HuH-7.5 (cell line): ENCODE measurements at regions not wholly inside any gene's neighbourhood (a gene's known extent, or its start where the extent isn't known, plus 50 kb on each side); places are given as distances from the start of the nearest gene placed in this dataset.

Experiments
- DNase-seq: peaks from one replicate; pipeline ENCODE4 v3.0.0; 2011; ENCODE audit warnings: low spot score

GRCh38 chr15:31456354-31457060 lies 129.9 kb downstream of the KLF13 start:
- DNase-seq, result no peak

- DNase-seq, result no peak
Observed at GRCh38 chr15:31457161-31457560, 130.5 kb downstream of the KLF13 start.

DNA sequence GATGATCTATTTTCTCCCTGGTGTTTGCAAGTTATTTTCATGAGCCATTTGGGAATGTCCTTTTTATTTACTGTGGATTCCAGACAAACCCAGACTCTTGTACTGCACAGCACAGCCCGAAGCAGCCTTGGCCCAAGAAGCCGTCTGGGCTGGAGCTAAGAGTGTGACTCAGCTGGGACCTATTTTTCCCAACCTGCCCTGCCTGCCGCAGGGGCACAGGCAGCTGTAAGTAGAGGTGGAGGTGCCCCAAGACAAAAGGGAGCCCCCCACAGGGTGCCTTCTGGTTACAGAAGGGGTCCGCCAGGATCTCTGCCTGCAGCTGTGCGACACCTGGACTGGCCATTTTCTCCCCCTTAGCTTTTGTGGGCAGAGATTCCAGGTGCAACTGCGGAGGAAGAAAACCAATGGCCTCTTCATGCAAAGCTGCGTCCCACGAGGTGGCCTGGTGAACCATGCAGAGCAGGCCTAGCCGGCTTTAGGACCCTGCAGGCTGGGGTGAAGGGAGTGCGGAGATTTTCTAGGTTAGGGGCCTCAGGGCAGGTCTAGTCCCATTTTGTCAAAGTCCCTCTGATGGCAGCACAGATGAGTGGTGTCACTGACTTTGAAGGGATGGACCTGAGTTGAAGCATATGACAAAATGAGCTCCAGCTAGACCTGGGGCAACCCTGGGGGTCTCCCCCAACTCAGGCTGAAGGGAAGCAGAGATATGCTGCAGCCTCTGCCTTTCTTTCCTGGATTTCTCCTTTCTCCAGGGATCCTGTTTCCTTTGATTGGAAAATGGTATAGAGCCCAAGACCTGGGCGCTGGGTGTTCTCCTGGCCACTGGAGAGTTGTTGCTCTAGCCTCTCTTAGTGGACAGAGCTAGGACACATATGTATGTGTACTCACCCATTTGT lies 131.2 kb downstream of the KLF13 start:
- DNase-seq, result no peak

DNA sequence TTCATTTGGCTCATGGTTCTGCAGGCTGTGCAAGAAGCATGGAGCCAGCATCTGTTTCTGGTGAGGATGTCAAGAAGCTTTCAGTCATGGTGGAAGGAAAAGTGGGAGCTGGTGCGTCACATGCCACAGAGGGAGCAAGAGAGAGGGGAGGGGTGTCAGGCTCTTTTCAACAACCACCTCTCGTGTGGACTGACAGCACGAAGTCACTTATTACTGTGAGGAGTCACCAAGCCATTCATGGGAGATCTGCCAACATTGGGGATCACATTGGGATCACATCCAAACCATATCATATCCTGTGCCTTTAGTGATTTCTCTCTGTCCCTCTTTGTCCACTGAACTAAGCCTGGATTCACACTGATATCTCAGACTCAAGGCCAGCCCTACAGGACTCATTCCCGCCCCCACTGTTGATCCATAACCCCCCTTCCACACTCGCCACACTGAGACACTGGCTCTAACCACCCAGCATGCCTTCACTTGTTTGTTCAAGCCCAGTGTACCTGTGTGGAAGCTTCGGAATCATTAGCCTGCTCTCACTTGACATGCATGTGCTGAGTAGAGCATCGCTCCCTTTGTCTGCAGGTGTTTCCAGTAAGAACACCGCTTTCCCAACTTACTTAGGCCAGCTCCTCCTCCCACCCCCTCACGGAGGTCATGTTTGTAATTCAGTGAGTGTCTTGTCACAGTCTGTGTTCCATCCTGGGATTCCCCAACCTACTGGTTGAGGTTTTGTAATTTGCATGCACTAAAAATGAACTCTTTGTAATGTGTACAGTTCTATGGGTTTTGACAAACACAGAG lies 132.2 kb downstream of the KLF13 start:
- DNase-seq, result no peak

DNA sequence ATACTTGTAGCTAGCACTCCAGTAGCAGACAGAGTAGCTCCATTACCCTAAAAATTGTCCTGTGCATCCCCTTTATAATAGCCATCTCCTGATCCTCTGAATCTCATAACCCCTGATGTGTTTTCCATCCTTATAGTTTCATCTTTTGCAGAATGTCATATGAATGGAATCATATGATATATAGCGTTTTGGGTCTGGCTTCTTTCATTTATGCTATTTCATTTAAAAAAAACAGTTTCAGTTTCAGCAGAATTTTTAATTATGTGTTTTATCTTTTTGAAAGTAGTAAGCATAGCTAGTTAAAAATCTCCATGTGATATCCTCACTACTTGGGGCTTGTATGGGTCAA lies 132.7 kb downstream of the KLF13 start:
- DNase-seq, result no peak

GRCh38 chr15:31461375-31461774 lies 134.7 kb downstream of the KLF13 start:
- no peak for DNase-seq

GRCh38 chr15:31461911-31462480 lies 135.4 kb downstream of the KLF13 start:
- no peak for DNase-seq

DNA sequence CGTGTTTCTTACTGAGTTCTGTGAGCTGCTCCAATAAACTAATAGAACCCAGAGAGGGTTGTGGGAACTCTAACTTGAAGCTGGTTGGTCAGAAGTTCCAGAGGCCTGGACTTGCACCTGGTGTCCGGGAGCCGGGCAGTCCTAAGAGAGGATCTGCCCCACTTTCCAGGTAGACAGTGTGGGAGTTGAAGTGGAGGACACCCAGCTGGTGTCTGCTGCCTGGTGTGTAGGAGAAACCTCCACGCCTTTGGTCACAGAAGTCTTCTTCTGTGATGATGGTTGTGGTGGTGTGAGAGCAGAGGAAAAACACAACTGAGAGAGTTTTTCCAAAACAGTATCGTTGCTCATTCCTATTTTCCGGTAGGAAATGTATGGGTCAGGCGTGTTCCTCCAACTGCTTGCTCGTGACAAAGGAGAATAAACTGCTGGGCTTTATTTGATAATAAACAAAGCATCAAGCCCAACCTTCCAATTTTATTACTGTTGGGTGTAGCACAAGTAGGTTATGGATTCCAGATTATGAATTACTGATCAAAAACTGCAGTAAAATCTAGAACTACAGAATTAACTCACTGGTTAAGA lies 137.0 kb downstream of the KLF13 start:
- no peak for DNase-seq

DNA sequence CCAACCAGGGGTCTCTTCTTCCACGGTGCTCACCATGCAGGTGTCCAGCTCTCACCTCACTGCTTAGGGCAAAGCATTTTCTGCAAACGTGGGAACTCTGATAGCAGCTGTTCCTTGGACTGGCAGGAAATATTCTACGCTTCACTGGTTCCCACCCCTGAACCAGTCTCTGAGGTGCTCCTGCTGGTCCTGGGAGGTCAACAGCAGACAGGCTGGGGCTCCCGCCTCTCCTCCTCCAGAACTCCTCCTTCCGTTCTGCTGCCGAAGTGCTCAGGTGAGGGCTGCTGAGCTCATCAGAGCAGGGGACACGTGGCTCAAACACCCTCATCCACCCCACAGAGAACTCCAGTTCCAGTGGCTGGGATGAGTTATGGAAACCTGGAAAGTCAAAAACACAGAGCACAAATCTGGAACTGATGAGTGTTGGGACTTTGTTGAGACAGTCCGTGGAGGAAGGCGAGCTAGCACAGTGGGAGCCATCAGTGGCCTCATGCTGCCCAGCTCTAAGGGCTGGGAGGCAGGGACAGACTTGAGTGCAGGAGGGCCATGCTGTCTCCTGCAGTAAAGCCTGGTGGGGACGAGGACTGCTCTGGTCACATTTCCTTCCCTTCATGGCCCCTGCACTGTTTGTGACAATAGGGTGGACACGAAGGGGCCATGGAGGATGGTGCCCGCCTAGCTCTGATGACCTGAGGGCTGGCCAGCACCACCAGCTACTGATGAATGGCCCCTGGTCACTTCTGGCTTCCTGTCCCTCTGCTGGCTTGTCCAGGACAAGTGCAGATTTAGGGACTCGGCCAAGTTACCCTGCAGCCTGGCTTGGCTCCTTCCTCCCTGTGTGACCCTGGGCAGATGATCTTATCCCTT lies 137.8 kb downstream of the KLF13 start:
- DNase-seq, result no peak

DNA sequence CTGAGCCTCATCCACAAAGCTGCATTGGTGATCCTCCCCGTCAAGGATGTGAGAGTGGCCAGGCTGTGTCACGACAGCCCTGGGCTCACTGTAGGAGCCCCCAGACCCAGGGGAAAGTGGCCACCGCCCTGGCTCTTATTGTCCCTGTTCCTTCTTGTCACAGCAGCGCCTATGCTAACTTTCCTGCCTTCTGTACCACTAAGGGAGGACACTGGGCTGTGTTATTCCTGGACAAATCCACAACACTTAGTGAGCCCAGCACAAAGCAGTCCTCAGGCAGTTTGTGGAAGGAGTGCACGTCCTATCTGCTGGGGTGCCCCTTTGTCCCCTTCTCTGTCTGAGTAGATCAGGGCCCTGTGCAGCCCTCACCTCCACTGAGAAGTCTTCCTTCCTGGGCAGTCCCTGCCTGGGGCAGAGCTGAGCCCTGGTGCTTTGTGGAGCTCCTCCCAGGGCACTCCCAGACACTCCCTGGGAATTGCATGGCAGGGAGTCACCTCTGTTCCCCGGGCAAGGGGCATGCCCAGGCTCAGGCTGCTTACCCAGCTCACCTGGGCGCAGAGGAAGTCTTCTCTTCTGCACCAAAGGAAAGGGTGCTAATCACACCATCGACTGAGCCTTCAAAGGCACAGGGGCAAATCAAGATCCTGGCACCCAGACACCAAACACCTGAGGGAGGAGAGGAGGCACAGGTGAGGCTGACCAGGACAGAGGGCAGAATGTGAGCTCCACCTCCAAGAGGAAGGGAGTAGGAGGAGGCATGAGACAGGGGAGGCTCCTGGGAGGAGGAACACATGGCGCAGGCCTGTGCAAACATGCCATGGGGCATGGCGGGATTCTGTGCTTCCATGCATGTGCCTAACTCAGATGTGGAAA lies 138.7 kb downstream of the KLF13 start:
- no peak for DNase-seq

DNA sequence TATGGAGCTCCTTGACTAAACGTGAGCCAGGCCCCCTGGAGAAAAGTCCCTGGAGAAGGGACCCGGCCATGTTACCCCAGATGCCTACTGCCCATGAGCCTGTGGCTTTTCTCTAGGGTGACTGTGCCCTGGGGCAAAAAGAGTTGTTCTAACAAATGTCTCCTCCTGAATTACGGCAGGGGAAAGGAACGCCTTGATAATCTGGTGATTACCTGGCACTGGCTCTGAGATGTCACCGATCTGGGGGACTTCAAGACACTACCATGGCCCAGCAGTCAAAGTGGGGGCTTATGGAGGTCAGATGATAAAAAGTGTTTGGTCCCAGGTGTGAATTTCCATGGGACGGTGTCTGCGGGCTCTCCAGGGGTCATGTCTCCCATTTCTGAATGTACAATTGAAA lies 140.7 kb downstream of the KLF13 start:
- DNase-seq, result no peak

- no peak for DNase-seq
Observed at GRCh38 chr15:31468911-31469785, 142.5 kb downstream of the KLF13 start.

DNA sequence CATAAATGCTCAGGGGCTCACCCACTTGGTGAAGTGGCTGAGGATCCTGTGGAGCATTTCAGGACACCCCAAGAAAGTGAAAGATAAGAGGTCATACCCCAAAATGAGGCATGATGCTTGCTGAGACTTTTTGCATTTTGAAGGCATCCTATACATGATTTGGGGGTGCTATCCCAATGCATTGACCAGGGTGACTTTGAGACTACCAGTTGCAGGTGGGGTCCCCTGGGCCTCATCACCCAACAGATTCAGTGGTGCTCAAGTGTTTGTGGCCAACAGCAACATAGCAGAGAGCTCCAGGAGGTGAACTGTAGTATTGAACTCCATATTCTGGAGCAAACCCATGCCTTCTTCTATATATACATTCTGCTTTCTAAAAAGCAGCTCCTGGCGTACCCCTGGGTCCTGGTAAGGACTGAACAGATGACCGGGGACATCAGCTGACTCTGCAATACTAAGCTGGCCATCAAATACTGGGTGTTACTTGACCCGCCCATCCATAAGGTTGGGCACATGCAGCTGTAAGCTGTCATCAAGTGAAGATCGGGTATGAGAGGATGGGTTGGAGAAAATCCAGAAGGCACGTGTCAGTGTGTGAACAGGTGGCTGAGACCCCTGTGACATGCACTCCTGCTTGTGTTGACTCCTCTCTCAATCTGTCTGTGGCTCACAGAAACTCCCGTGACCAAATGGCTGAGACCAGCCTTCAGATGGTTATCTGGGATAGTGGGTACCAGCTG lies 143.3 kb downstream of the KLF13 start:
- no peak for DNase-seq

GRCh38 chr15:31470756-31471155 lies 144.1 kb downstream of the KLF13 start:
- no peak for DNase-seq

DNA sequence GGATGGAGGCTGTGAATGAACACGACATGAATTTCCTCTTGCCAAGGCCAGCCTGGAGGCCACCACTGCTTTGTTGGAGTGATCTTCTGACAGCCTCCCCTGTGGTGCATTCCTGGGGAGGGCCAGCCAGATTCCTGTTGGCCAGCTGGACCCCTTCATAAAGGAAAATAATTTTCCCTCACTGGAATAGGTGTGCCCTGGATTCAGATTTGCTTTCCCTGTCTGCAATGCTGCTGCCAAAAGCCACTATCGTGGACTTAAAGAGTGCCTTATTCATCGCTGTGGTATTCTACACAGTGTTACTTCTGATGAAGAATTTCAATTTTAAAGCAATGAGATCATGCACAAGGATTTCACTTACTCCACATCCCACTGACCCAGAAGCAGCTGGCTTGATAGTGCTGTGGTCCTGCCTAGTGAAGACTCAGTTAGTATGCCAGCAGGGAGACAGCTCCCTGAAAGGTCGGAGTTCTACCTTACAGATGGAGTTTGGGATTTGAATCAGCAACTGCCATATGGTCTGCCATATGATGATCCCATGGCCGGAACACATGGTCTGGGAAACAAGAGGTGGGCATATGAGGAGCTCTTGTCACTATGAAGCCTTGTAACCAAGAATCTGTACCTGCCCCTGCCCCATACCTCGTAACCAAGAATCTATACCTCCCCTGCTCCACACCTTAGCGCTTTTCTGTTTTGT lies 145.2 kb downstream of the KLF13 start:
- no peak for DNase-seq

DNA sequence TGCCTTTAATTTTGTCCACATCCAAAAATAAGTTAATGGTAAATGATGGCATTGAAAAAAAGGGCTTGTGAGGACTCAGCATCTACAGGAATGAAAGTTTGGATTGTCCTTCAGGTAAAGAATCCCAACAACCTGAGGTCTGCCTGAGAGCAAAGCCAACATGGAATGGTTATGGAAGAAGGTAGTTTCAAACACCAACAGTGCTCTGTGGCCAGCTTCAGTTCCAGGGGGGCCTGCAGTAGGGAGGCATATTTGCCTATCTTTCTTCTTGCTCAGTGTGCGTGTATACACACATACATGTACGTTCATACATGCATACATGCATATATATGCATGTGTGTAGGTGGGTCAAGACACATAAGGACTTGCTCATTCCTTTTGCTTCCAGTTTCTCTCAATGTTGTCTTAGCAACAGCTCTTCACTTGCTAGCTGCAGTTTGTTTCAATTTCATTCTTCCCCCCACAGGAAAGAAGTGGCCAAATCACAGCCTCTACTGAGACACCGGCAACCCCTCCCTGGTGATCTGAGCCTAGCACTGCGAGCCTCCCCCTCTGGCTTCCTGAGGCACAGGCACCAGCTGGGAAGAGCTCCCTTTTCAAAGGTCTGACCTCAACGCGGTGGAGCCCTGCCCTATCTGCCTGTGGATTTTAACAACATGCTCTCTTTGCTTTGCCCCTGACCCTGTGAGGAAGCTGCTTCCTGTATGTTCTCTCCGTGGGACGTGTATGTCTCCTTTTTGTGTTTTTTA lies 146.2 kb downstream of the KLF13 start:
- no peak for DNase-seq
